ENCODE measurements at regions not wholly inside any gene's neighbourhood (a gene's known extent, or its start where the extent isn't known, plus 50 kb on each side); places are given as distances from the start of the nearest gene placed in this dataset.
"Not testable (repeated sequence)": the region's sequence is repeated elsewhere in the genome, so short reads cannot be mapped to it uniquely, and the experiment has no call there.

DNA sequence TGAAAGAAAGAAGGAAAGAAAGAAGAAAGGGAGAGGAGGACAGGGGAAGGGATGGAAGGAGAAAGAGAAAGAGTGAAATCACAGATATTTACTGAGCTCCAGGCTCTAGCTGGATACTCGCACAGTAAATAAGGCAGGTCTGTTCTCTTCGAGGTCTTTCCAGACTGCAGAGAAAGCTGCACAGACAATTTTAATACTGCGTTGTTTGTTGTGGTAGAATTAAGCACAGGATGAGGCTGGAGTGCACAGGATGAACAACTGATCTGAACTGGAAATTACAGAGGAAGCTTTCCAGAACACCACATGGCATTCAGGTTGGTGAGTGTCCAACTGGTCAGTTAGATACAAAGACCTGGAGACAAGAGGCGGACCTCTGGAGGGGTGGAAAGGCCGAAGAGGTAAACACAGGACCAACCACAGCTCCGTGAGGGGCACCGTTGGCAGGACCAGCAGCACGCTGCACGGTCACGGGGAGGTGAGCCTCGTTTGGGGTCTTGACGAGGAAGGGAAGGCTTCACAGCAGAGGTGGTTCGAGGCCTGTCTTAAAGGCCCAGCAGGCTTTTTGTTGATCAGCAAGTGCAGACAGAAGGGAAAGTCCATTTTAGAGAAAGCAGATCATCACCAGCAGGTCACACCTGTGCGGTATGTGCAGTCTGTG is 121.7 kb downstream of the ATP6V0E2 start:
- not testable (repeated sequence) for DNase-seq

GRCh38 chr7:150000780-150001599 is 127.2 kb downstream of the ATP6V0E2 start:
- DNase-seq, result peak; percentile 50

DNA sequence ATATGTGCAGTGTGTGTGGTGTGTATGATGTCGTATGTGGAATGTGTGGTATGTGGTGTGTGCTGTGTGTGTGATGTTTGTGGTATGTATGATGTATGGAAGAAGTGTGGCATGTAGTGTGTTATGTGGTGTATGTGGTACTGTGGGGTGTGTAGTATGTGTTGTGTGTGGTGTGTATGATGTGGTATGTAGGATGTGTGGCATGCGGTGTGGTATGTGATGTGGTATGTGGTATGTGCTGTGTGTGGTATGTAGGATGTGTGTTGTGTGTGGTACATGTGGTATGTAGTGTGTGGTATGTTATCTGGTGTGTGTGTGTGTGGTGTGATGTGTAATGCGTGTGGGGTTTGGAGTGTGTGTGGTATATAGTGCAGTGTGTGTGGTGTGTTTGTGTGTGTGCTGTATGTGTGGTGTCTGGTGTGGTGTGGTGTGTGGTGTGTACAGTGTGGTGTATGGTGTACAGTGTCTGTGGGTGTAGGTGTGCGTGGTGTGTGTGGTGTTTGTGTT is 129.6 kb downstream of the ATP6V0E2 start:
- DNase-seq, result no peak

- DNase-seq, result not testable (repeated sequence)
Measured at GRCh38 chr7:150003973-150004372, 130.2 kb downstream of the ATP6V0E2 start.

DNA sequence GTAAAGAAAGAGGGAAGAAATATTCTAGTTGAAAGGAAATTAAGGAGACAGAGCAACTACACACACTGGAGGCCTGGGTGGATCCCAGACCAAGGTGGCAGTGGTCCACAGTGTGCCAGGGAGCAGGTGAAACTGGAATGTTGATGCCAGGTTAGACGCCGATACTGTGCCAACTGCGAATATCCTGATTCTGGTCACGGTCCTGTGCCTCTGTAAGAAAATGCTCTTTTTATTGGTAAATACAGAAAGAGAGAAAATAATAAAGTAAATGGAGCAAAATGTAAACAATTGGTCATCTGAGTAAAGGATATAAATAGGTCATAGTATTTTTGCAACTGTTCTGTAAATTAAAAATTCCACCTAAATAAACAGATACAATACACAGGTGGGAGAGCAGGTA is 131.1 kb downstream of the ATP6V0E2 start:
- DNase-seq, result not testable (repeated sequence)

DNA sequence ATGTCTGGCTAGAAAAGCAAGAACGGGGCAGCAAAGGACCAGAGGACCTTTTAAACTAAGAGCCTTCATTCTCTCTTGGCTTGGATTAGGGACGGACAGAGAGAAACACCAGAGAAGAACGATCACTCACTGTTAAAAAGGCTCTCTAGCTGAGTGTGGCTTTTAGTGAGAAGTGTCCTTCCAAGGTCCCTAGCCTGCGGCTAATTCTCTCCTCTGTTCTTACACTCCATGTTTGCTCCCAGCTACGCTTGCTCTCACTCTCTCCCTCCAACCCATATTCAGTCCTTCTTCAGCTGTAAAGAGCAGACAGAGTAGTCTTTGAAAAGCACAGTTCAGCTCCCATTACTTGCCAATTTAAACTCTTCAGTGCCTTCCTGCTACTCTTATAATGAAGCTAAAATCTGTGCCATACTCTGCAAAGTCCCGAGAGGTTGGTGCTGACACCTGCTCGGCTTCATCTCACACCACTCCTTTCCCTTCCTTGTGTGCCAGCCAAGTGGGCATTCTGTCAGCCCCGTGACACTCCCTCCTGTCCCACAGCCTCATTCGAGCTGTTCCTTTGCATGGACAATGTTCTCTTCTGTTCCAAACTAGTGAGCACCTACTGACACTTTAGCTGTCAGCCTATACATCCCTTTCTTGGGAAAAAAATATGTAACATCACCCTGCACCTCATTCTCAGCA is 136.0 kb downstream of the ATP6V0E2 start:
- DNase-seq, result not testable (repeated sequence)

- not testable (repeated sequence) for DNase-seq
Measured at GRCh38 chr7:150016651-150017189, 143.0 kb downstream of the ATP6V0E2 start.

DNA sequence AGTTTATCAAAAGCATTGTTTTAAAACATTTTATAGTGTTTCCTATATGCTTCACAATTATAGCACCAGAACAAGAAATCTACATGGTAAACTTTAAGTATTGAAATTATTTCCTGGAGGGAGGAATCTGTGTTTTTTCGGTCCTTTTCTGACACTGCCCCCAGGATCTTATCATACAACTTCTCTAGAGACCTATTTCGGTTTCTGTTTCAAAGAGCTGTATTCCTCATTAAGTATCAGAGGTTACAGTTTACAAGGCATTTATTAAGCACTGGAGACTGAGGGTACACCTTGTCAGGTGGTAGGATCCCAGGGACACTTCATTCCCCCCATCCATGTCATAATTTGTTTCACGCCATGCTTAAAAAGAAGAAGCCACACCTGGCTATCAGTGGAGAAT is 146.4 kb downstream of the ATP6V0E2 start:
- not testable (repeated sequence) for DNase-seq

GRCh38 chr7:150024550-150025490 is 151.1 kb downstream of the ATP6V0E2 start:
- DNase-seq, result not testable (repeated sequence)

- not testable (repeated sequence) for DNase-seq
Measured at GRCh38 chr7:150025802-150026201, 152.0 kb downstream of the ATP6V0E2 start.

DNA sequence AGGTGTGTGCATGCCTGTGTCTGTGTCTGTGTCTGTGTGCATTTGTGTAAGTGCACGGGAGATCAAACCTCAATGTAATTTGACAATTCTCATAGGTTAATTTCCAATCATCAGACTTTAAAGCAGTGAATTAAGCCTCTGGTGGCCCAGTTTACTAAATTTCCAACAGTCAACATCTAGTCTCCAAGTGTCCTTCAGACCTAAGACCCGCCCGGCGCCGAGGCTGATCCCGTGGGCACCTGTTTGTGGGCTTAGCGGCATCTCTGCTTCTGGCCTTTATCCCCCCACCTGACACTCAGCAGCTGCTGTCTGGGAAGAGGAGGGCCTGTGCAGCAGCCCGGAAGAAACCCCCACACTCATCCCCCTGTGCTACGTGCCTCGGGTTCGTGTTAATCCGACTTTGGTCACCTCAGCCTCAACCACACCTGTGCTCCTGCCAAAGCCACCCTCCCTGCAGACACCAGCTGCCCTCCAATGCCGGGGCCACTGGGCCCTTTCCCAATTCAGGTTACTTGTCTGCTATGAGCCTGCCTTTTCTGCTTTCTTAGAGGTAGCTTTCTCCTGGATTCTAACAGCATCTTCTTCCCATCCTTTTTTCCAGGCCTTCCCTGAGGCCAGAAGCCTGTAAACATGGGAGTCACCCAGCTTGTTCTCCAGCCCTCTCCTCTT is 154.7 kb downstream of the ATP6V0E2 start:
- not testable (repeated sequence) for DNase-seq

DNA sequence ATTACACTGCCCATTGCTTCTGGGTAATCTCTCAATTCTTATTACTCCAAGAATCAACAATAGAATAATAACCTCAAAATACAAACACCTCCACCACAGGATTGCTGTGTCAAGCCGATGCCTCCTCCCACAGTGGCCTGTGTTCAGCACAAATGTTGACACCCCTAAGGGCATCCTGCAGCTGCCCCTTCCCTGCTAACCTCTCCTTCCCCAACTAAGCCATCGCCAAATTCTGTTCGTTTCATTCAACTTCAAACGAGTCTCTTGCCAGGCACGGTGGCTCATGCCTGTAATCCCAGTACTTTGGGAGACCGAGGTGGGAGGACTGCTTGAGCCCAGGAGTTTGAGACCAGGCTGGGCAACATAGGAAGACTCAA is 155.2 kb downstream of the ATP6V0E2 start:
- DNase-seq, result not testable (repeated sequence)

- DNase-seq, result not testable (repeated sequence)
Measured at GRCh38 chr7:150031733-150032132, 158.0 kb downstream of the ATP6V0E2 start.

DNA sequence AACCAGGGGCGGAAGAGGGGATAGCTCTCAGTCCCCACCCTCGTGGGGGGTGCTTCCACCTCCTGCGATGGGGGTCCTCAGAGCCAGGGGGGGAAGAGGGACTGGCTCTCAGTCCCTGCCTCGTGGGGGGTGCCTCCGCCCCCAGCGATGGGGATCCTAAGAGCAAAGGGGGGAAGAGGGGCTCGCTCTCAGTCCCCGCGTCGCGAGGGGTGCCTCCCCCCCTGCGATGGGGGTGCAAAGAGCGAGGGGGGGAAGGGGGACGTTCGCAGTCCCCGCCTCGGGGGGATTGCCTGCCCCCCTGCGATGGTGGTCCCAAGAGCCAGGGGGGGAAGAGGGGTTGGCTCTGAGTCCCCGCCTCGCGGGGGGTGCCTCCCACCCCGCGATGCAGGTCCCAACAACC is 159.9 kb downstream of the ATP6V0E2 start:
- DNase-seq, result not testable (repeated sequence)

GRCh38 chr7:150035769-150036168 is 162.0 kb downstream of the ATP6V0E2 start:
- not testable (repeated sequence) for DNase-seq

DNA sequence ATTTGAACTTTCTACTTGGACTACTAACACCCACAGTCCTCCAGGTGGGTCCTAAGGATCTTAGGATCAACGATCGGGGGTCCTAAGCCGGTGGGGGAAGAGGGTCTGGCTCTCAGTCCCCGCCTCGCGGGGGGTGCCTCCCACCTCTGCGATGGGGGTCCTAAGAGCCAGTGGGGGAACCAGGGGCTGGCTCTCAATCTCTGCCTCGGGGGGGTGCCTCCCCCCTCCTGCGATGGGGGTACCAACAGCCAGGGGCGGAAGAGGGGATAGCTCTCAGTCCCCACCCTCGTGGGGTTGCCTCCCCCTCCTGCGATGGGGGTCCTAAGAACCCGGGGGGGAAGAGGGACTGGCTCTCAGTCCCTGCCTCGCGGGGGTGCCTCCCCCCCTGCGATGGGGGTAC is 165.3 kb downstream of the ATP6V0E2 start:
- not testable (repeated sequence) for DNase-seq

- DNase-seq, result not testable (repeated sequence)
Measured at GRCh38 chr7:150042281-150042680, 168.5 kb downstream of the ATP6V0E2 start.

DNA sequence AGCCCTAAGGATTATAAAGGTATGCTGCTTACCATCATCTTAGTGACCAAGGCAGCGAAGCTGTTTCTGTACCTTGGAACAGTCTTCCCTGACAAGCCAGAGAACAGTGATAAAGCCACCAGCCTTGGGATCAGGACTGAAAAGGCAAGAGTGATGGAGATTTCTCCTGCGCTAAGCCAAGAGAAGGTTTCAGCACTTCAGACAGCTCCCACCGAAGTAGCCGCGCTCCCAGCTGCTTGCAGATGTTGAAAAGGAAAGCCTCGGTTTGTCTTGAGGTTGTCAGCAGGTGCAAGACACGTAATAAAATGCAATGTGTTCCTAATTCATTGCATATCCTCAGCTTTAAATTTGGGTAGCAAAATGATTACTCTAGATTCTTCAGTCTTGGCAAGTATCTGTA is 171.0 kb downstream of the ATP6V0E2 start:
- not testable (repeated sequence) for DNase-seq

DNA sequence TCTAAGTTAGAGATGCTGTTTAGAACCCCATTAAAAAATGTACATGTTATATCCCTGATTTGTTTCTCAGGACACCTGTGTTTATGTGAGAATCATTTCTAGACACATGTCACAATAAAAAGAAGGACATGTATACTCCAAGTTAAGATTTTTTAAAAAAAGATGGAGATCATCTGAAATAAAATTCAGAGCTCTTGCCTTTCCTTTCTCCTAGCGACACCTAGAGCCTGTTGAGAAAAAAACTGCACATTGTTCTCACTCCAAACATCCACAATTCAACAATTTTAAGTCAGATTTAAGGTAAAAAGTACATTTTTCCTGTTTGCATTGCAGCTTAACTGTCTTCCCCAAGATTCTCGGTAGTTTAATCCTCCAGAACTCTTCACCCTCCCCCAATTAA is 171.8 kb downstream of the ATP6V0E2 start:
- DNase-seq, result not testable (repeated sequence)

DNA sequence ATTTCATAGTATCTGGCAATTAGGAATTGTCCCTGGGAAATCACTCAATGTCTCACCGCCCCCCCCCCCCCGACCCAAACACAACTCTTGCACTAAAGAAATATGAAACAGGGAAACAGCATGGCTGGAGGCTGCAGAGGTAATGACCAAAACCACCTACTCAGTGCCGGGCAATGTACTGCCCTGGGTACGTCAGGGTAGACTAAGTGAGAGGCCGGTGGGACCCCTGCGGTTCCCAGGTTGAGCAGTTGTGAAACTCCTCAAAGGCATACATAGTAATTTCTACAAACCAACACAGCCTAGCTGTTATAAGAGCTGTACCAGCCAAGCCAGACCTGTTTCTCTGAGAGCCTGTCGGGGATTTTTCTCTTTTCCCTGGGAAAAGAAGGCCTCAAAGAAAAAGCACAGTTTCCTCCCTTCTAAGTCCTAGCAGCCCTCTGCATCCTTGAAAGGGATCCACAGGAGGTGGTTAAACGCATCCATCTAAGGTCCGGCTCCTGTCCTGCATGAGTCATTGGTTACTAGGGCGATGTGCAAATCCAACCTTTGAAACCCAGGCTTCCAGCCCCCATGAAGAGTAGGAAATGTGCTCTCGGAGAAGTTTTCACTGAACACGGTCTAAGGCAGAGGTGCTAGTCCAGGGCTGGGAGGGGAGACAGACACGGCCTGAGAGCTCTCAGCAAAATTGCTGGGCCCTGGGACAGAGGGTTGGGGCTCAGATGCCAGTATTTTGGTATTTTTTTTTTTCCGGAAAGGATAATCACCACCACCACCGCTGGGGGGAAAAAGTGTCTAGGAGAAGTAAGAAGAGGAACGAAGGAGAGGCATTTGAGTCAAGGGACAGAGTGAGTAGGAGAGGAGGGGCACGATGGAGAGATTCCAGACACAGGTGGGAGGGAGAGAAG is 172.8 kb downstream of the ATP6V0E2 start:
- DNase-seq, result not testable (repeated sequence)
